Karpas-422 (cell line): ENCODE measurements at regions not wholly inside any gene's neighbourhood (a gene's known extent, or its start where the extent isn't known, plus 50 kb on each side); places are given as distances from the start of the nearest gene placed in this dataset.

ENCODE experiments used
- DNase-seq: peaks from one replicate; pipeline ENCODE4 v3.0.0-alpha.2; 2015
- H2AFZ ChIP-seq: fragments of 200-600 bp; sonication (generic); 2 replicates; pipeline ENCODE4 v1.6.1; 2014; ENCODE audit warnings: antibody characterized with exemption, low read length, mixed read lengths
- H3K27ac ChIP-seq: fragments of 200-600 bp; sonication (generic); 2 replicates; pipeline ENCODE4 v1.5.1; 2014; ENCODE audit warnings: mild to moderate bottlenecking, low read length, moderate library complexity
- H3K27me3 ChIP-seq: fragments of 200-600 bp; sonication (generic); 2 replicates; pipeline ENCODE4 v1.6.1; 2014; ENCODE audit warnings: low read length, mixed read lengths
- H3K36me3 ChIP-seq: fragments of 200-600 bp; sonication (generic); 2 replicates; pipeline ENCODE4 v1.6.1; 2014; ENCODE audit warnings: low read length, mixed read lengths; ENCODE audit not compliant: insufficient read depth
- H3K4me1 ChIP-seq: fragments of 200-600 bp; sonication (generic); 2 replicates; pipeline ENCODE4 v1.6.1; 2014; ENCODE audit warnings: mild to moderate bottlenecking, low read length, mixed read lengths
- H3K4me2 ChIP-seq: fragments of 200-600 bp; sonication (generic); 2 replicates; pipeline ENCODE4 v1.6.1; 2014; ENCODE audit warnings: low read length, low read depth, mild to moderate bottlenecking; ENCODE audit not compliant: poor library complexity, severe bottlenecking
- H3K4me3 ChIP-seq: fragments of 200-600 bp; sonication (generic); 2 replicates; pipeline ENCODE4 v1.5.1; 2014; ENCODE audit warnings: mild to moderate bottlenecking, antibody characterized with exemption, low read length, mixed read lengths
- H3K79me2 ChIP-seq: fragments of 200-600 bp; sonication (generic); 2 replicates; pipeline ENCODE4 v1.6.1; 2014; ENCODE audit warnings: mild to moderate bottlenecking, low read length, mixed read lengths
- H3K9ac ChIP-seq: fragments of 200-600 bp; sonication (generic); 2 replicates; pipeline ENCODE4 v1.6.0; 2014; ENCODE audit warnings: low read length
- H3K9me2 ChIP-seq: fragments of 200-600 bp; sonication (generic), shearing (Covaris generic); replicated peaks from 2 replicates; pipeline ENCODE4 v1.6.0; 2014; ENCODE audit warnings: mild to moderate bottlenecking, low read length, moderate library complexity; ENCODE audit not compliant: insufficient read depth
- H3K9me3 ChIP-seq: fragments of 300-700, 200-600 bp; sonication (generic); 2 replicates; pipeline ENCODE4 v1.6.1; 2014; ENCODE audit warnings: low read length, mixed read lengths
- H4K20me1 ChIP-seq: fragments of 200-600 bp; sonication (generic); 2 replicates; pipeline ENCODE4 v1.6.1; 2014; ENCODE audit warnings: mild to moderate bottlenecking, antibody characterized with exemption, low read length, low read depth; ENCODE audit not compliant: insufficient read depth

DNA sequence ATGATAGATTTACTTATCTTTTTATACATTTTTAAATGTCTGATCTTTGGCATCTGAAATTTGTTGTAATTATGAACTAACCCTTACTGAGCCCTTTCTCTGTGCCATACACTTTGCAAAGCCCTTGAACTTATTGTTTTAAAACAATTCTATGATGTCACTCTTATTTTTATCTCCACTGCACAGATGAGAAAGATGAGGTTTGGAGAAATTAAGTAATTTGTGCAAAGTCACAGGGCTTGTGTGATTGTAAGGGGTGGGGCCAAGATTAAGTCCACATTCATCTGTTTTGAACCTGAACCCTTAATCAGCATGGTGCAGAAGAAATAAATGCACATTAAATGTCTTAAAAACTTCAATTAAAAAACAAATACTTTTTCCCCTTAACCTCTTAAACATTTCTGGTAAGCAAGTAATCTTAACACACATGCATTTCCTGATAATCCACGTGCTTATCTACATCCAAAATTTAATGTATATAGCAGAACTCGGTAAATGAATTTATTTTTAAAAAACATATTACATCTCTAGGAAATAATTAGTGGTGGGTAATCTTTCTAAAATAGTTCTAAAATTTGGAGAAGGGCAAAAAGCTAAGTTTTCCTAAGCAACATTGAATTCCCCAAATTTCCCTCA is 189.8 kb upstream of the TBC1D5 start:
- H3K27me3 ChIP-seq = no peaks in the 10 kb centered on the region
- no peaks in the 10 kb centered on the region for H3K79me2 ChIP-seq
- H2AFZ ChIP-seq = no peak overlapping the region
- H3K36me3 ChIP-seq = no peaks in the 10 kb centered on the region
- H3K4me2 ChIP-seq = no peak overlapping the region
- no peaks in the 10 kb centered on the region for H3K9me3 ChIP-seq
- no peaks in the 10 kb centered on the region for H4K20me1 ChIP-seq
- no peak overlapping the region for H3K9ac ChIP-seq
- no peaks in the 10 kb centered on the region for H3K4me1 ChIP-seq
- DNase-seq = no peak
- no peak overlapping the region for H3K27ac ChIP-seq
- H3K9me2 ChIP-seq = no peaks in the 10 kb centered on the region
- H3K4me3 ChIP-seq = no peak overlapping the region

GRCh38 chr3:17931131-17931530 is 188.7 kb upstream of the TBC1D5 start:
- DNase-seq = no peak
- H3K9me2 ChIP-seq = no peaks in the 10 kb centered on the region
- no peaks in the 10 kb centered on the region for H3K27me3 ChIP-seq
- H3K79me2 ChIP-seq = no peaks in the 10 kb centered on the region
- no peak overlapping the region for H2AFZ ChIP-seq
- H4K20me1 ChIP-seq = no peaks in the 10 kb centered on the region
- no peaks in the 10 kb centered on the region for H3K36me3 ChIP-seq
- no peak overlapping the region for H3K27ac ChIP-seq
- H3K4me1 ChIP-seq = no peaks in the 10 kb centered on the region
- no peaks in the 10 kb centered on the region for H3K9me3 ChIP-seq
- H3K4me2 ChIP-seq = no peak overlapping the region
- no peak overlapping the region for H3K9ac ChIP-seq
- no peak overlapping the region for H3K4me3 ChIP-seq

GRCh38 chr3:17928502-17929145 is 186.2 kb upstream of the TBC1D5 start:
- no peak overlapping the region for H3K27ac ChIP-seq
- no peaks in the 10 kb centered on the region for H3K9me2 ChIP-seq
- no peak overlapping the region for H2AFZ ChIP-seq
- H3K4me2 ChIP-seq = no peak overlapping the region
- no peak overlapping the region for H3K9ac ChIP-seq
- no peaks in the 10 kb centered on the region for H3K36me3 ChIP-seq
- H3K27me3 ChIP-seq = no peaks in the 10 kb centered on the region
- H3K4me3 ChIP-seq = no peak overlapping the region
- H3K79me2 ChIP-seq = no peaks in the 10 kb centered on the region
- no peaks in the 10 kb centered on the region for H4K20me1 ChIP-seq
- no peaks in the 10 kb centered on the region for H3K9me3 ChIP-seq
- DNase-seq = no peak
- no peaks in the 10 kb centered on the region for H3K4me1 ChIP-seq

- Histone ChIP-seq H3K79me2 (no peaks in the 10 kb centered on the region), H4K20me1 (no peaks in the 10 kb centered on the region), H3K9me3 (no peaks in the 10 kb centered on the region), H3K4me1 (no peaks in the 10 kb centered on the region), H3K4me2 (no peak overlapping the region), H2AFZ (no peak overlapping the region), H3K4me3 (no peak overlapping the region), H3K9me2 (no peaks in the 10 kb centered on the region), H3K27ac (no peak overlapping the region), H3K9ac (no peak overlapping the region), H3K36me3 (no peaks in the 10 kb centered on the region), H3K27me3 (no peaks in the 10 kb centered on the region)
- DNase-seq = no peak
These were observed 184.6 kb upstream of the TBC1D5 start for GRCh38 chr3:17927036-17927435.

DNA sequence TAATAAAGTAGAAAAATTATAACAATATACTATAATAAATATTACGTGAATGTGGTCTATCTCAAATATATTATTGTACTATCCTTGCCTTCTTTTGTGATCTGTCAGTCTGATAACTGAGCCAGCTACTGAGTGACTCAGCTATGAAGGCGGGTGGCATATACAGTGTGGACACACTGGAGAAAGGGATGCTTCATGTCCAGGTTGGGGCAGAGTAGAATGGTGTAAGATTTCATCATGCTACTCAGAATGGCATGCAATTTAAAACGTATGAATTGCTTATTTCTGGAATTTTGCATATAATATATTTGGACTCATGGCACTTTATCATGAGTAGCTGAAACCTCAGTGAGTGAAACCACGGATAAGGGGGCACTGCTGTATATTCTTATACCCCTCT is 172.9 kb upstream of the TBC1D5 start:
- H3K4me2 ChIP-seq = no peak overlapping the region

DNA sequence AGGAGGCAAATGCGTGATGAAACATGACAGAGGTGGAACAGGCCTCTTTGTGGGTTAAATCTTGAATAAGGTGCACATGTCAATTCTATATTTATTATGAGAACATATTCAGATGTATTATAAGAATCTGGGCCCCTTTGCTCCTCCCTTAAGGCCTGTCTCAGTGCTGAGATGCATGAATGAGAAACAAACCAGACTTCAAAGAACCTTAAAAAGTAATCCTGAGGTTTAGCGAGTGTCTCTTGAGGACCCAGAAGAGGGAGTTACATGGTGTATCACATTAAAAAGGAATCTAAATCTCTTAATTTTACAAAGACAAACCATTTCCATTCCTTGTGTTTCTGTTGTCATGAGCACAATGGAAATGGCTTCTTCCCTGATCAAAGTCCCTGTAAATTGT is 170.9 kb upstream of the TBC1D5 start:
- no peaks in the 10 kb centered on the region for H3K79me2 ChIP-seq
- H4K20me1 ChIP-seq = no peaks in the 10 kb centered on the region
- no peak overlapping the region for H3K4me2 ChIP-seq
- no peak for DNase-seq
- no peak overlapping the region for H2AFZ ChIP-seq
- no peaks in the 10 kb centered on the region for H3K9me2 ChIP-seq
- no peaks in the 10 kb centered on the region for H3K4me1 ChIP-seq
- no peak overlapping the region for H3K27ac ChIP-seq
- no peaks in the 10 kb centered on the region for H3K36me3 ChIP-seq
- H3K9me3 ChIP-seq = no peaks in the 10 kb centered on the region
- H3K4me3 ChIP-seq = no peak overlapping the region
- H3K9ac ChIP-seq = no peak overlapping the region
- no peaks in the 10 kb centered on the region for H3K27me3 ChIP-seq

More for the DNA sequence above, 172.9 kb upstream of the TBC1D5 start:
- Histone ChIP-seq H3K79me2 (no peaks in the 10 kb centered on the region), H3K4me3 (no peak overlapping the region), H3K4me1 (no peaks in the 10 kb centered on the region), H3K9me3 (no peaks in the 10 kb centered on the region), H2AFZ (no peak overlapping the region), H3K27ac (no peak overlapping the region), H4K20me1 (no peaks in the 10 kb centered on the region), H3K9me2 (no peaks in the 10 kb centered on the region), H3K27me3 (no peaks in the 10 kb centered on the region), H3K36me3 (no peaks in the 10 kb centered on the region), H3K9ac (no peak overlapping the region)
- DNase-seq = no peak

- no peaks in the 10 kb centered on the region for H3K36me3 ChIP-seq
- no peak for DNase-seq
- H3K9ac ChIP-seq = no peak overlapping the region
- no peaks in the 10 kb centered on the region for H3K9me3 ChIP-seq
- H4K20me1 ChIP-seq = no peaks in the 10 kb centered on the region
- H3K27ac ChIP-seq = no peak overlapping the region
- H3K9me2 ChIP-seq = no peaks in the 10 kb centered on the region
- H3K4me1 ChIP-seq = no peaks in the 10 kb centered on the region
- no peaks in the 10 kb centered on the region for H3K79me2 ChIP-seq
- H2AFZ ChIP-seq = no peak overlapping the region
- no peak overlapping the region for H3K4me3 ChIP-seq
- no peak overlapping the region for H3K4me2 ChIP-seq
- H3K27me3 ChIP-seq = no peaks in the 10 kb centered on the region
These were observed 169.7 kb upstream of the TBC1D5 start for GRCh38 chr3:17911986-17912760.

DNA sequence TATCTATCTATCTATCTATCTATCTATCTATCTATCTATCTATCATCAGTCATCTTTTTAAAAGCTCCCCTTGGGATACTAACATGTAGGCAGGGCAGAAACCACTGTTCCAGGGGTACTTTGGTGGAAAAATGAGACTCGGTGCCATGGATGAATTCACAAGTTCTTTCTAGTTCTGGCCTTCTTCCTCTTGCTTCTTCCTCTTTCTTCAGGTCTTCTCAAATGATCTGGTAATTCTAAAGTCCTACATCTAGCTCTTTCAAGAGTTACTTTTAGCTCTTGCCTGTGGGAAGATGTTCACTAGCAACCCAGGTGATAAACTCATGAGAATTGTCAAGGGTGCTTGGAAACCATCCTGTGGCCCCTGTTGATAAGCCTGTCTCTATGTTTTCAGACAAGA is 168.5 kb upstream of the TBC1D5 start:
- H3K4me3 ChIP-seq = no peak overlapping the region
- H3K9me2 ChIP-seq = no peaks in the 10 kb centered on the region
- no peaks in the 10 kb centered on the region for H3K4me1 ChIP-seq
- H4K20me1 ChIP-seq = no peaks in the 10 kb centered on the region
- no peaks in the 10 kb centered on the region for H3K27me3 ChIP-seq
- DNase-seq = no peak
- H3K36me3 ChIP-seq = no peaks in the 10 kb centered on the region
- H2AFZ ChIP-seq = no peak overlapping the region
- no peak overlapping the region for H3K4me2 ChIP-seq
- H3K79me2 ChIP-seq = no peaks in the 10 kb centered on the region
- no peaks in the 10 kb centered on the region for H3K9me3 ChIP-seq
- H3K9ac ChIP-seq = no peak overlapping the region
- H3K27ac ChIP-seq = no peak overlapping the region
